ENCODE measurements at regions not wholly inside any gene's neighbourhood (a gene's known extent, or its start where the extent isn't known, plus 50 kb on each side); places are given as distances from the start of the nearest gene placed in this dataset.
A peak's percentile ranks its signal among the peaks of the same experiment; 100 is the strongest.

GRCh38 chr1:112040891-112041740 is 51.6 kb upstream of the KCND3 start:
- no peaks in the 10 kb centered on the region for H3K4me1 ChIP-seq (ENCODE audit: control insufficient read depth in 3 of 3, insufficient read depth in 3 of 3, low read length in 3 of 3)
- H3K4me3 ChIP-seq (ENCODE audit: low read length in 3 of 3): no peak overlapping the region
- no peak overlapping the region for H3K9ac ChIP-seq (ENCODE audit: low read depth in 1 of 3, low read length in 3 of 3)
- peaks cover 0 to 3% (median 0%) of the 10 kb centered on the region in 3 donors for H3K27me3 ChIP-seq (ENCODE audit: control insufficient read depth in 3 of 3, insufficient read depth in 3 of 3, low read length in 3 of 3)
- no peaks in the 10 kb centered on the region for H3K36me3 ChIP-seq (ENCODE audit: control insufficient read depth in 3 of 3, insufficient read depth in 3 of 3, low read length in 3 of 3)
- no peak overlapping the region for H3K27ac ChIP-seq (ENCODE audit: low read depth, low read length)
- no peaks in the 10 kb centered on the region for H3K9me3 ChIP-seq (ENCODE audit: control insufficient read depth in 3 of 3, low read length in 3 of 3)

GRCh38 chr1:112043901-112044300 is 54.4 kb upstream of the KCND3 start:
- Histone ChIP-seq H3K36me3 (ENCODE audit: control insufficient read depth in 3 of 3, insufficient read depth in 3 of 3, low read length in 3 of 3) (no peaks in the 10 kb centered on the region), H3K9ac (ENCODE audit: low read depth in 1 of 3, low read length in 3 of 3) (no peak overlapping the region), H3K9me3 (ENCODE audit: control insufficient read depth in 3 of 3, low read length in 3 of 3) (no peaks in the 10 kb centered on the region), H3K4me1 (ENCODE audit: control insufficient read depth in 3 of 3, insufficient read depth in 3 of 3, low read length in 3 of 3) (no peaks in the 10 kb centered on the region), H3K27ac (ENCODE audit: low read depth, low read length) (no peak overlapping the region), H3K27me3 (ENCODE audit: control insufficient read depth in 3 of 3, insufficient read depth in 3 of 3, low read length in 3 of 3) (peaks cover 0 to 3% (median 0%) of the 10 kb centered on the region in 3 donors), H3K4me3 (ENCODE audit: low read length in 3 of 3) (no peak overlapping the region)

- H3K27ac ChIP-seq (ENCODE audit: low read depth, low read length): no peak overlapping the region
- no peaks in the 10 kb centered on the region for H3K4me1 ChIP-seq (ENCODE audit: control insufficient read depth in 3 of 3, insufficient read depth in 3 of 3, low read length in 3 of 3)
- H3K9ac ChIP-seq (ENCODE audit: low read depth in 1 of 3, low read length in 3 of 3): no peak overlapping the region
- no peaks in the 10 kb centered on the region for H3K36me3 ChIP-seq (ENCODE audit: control insufficient read depth in 3 of 3, insufficient read depth in 3 of 3, low read length in 3 of 3)
- H3K4me3 ChIP-seq (ENCODE audit: low read length in 3 of 3): no peak overlapping the region
- no peaks in the 10 kb centered on the region for H3K9me3 ChIP-seq (ENCODE audit: control insufficient read depth in 3 of 3, low read length in 3 of 3)
- peaks cover 0 to 3% (median 0%) of the 10 kb centered on the region in 3 donors for H3K27me3 ChIP-seq (ENCODE audit: control insufficient read depth in 3 of 3, insufficient read depth in 3 of 3, low read length in 3 of 3)
Measured at GRCh38 chr1:112044745-112045144, 55.3 kb upstream of the KCND3 start.

GRCh38 chr1:112046630-112047029 is 57.2 kb upstream of the KCND3 start:
- no peak overlapping the region for H3K27ac ChIP-seq (ENCODE audit: low read depth, low read length)
- H3K9me3 ChIP-seq (ENCODE audit: control insufficient read depth in 3 of 3, low read length in 3 of 3): no peaks in the 10 kb centered on the region
- H3K9ac ChIP-seq (ENCODE audit: low read depth in 1 of 3, low read length in 3 of 3): no peak overlapping the region

GRCh38 chr1:112048421-112048820 is 59.0 kb upstream of the KCND3 start:
- H3K27ac ChIP-seq (ENCODE audit: low read depth, low read length): no peak overlapping the region
- no peaks in the 10 kb centered on the region for H3K36me3 ChIP-seq (ENCODE audit: control insufficient read depth in 3 of 3, insufficient read depth in 3 of 3, low read length in 3 of 3)
- H3K27me3 ChIP-seq (ENCODE audit: control insufficient read depth in 3 of 3, insufficient read depth in 3 of 3, low read length in 3 of 3): peaks cover 0 to 3% (median 0%) of the 10 kb centered on the region in 3 donors

More at GRCh38 chr1:112046630-112047029, 57.2 kb upstream of the KCND3 start:
- Histone ChIP-seq H3K36me3 (ENCODE audit: control insufficient read depth in 3 of 3, insufficient read depth in 3 of 3, low read length in 3 of 3) (no peaks in the 10 kb centered on the region), H3K27me3 (ENCODE audit: control insufficient read depth in 3 of 3, insufficient read depth in 3 of 3, low read length in 3 of 3) (peaks cover 0 to 3% (median 0%) of the 10 kb centered on the region in 3 donors), H3K4me1 (ENCODE audit: control insufficient read depth in 3 of 3, insufficient read depth in 3 of 3, low read length in 3 of 3) (no peaks in the 10 kb centered on the region), H3K4me3 (ENCODE audit: low read length in 3 of 3) (no peak overlapping the region)

GRCh38 chr1:112054510-112054909 is 65.0 kb upstream of the KCND3 start:
- Histone ChIP-seq H3K27me3 (ENCODE audit: control insufficient read depth in 3 of 3, insufficient read depth in 3 of 3, low read length in 3 of 3) (no peaks in the 10 kb centered on the region), H3K9me3 (ENCODE audit: control insufficient read depth in 3 of 3, low read length in 3 of 3) (no peaks in the 10 kb centered on the region), H3K4me3 (ENCODE audit: low read length in 3 of 3) (no peak overlapping the region), H3K9ac (ENCODE audit: low read depth in 1 of 3, low read length in 3 of 3) (no peak overlapping the region), H3K4me1 (ENCODE audit: control insufficient read depth in 3 of 3, insufficient read depth in 3 of 3, low read length in 3 of 3) (peaks cover 0 to 12% (median 4%) of the 10 kb centered on the region in 3 donors), H3K27ac (ENCODE audit: low read depth, low read length) (no peak overlapping the region), H3K36me3 (ENCODE audit: control insufficient read depth in 3 of 3, insufficient read depth in 3 of 3, low read length in 3 of 3) (no peaks in the 10 kb centered on the region)

More at GRCh38 chr1:112048421-112048820, 59.0 kb upstream of the KCND3 start:
- Histone ChIP-seq H3K4me3 (ENCODE audit: low read length in 3 of 3) (no peak overlapping the region), H3K9ac (ENCODE audit: low read depth in 1 of 3, low read length in 3 of 3) (no peak overlapping the region), H3K4me1 (ENCODE audit: control insufficient read depth in 3 of 3, insufficient read depth in 3 of 3, low read length in 3 of 3) (no peaks in the 10 kb centered on the region), H3K9me3 (ENCODE audit: control insufficient read depth in 3 of 3, low read length in 3 of 3) (no peaks in the 10 kb centered on the region)

- peaks cover 0 to 12% (median 4%) of the 10 kb centered on the region in 3 donors for H3K4me1 ChIP-seq (ENCODE audit: control insufficient read depth in 3 of 3, insufficient read depth in 3 of 3, low read length in 3 of 3)
- peak overlapping the region in 1 of 3 donors; percentile 45 for H3K9ac ChIP-seq (ENCODE audit: low read depth in 1 of 3, low read length in 3 of 3)
- no peak overlapping the region for H3K4me3 ChIP-seq (ENCODE audit: low read length in 3 of 3)
- H3K27ac ChIP-seq (ENCODE audit: low read depth, low read length): no peak overlapping the region
- no peaks in the 10 kb centered on the region for H3K9me3 ChIP-seq (ENCODE audit: control insufficient read depth in 3 of 3, low read length in 3 of 3)
- no peaks in the 10 kb centered on the region for H3K27me3 ChIP-seq (ENCODE audit: control insufficient read depth in 3 of 3, insufficient read depth in 3 of 3, low read length in 3 of 3)
- H3K36me3 ChIP-seq (ENCODE audit: control insufficient read depth in 3 of 3, insufficient read depth in 3 of 3, low read length in 3 of 3): no peaks in the 10 kb centered on the region
Measured at GRCh38 chr1:112056354-112056753, 66.9 kb upstream of the KCND3 start.

GRCh38 chr1:112057736-112058135 is 68.3 kb upstream of the KCND3 start:
- Histone ChIP-seq H3K27ac (ENCODE audit: low read depth, low read length) (no peak overlapping the region), H3K9ac (ENCODE audit: low read depth in 1 of 3, low read length in 3 of 3) (no peak overlapping the region), H3K4me3 (ENCODE audit: low read length in 3 of 3) (no peak overlapping the region), H3K9me3 (ENCODE audit: control insufficient read depth in 3 of 3, low read length in 3 of 3) (no peaks in the 10 kb centered on the region), H3K36me3 (ENCODE audit: control insufficient read depth in 3 of 3, insufficient read depth in 3 of 3, low read length in 3 of 3) (no peaks in the 10 kb centered on the region), H3K4me1 (ENCODE audit: control insufficient read depth in 3 of 3, insufficient read depth in 3 of 3, low read length in 3 of 3) (peaks cover 0 to 12% (median 4%) of the 10 kb centered on the region in 3 donors), H3K27me3 (ENCODE audit: control insufficient read depth in 3 of 3, insufficient read depth in 3 of 3, low read length in 3 of 3) (no peaks in the 10 kb centered on the region)

- H3K27ac ChIP-seq (ENCODE audit: low read depth, low read length): no peak overlapping the region
- no peaks in the 10 kb centered on the region for H3K27me3 ChIP-seq (ENCODE audit: control insufficient read depth in 3 of 3, insufficient read depth in 3 of 3, low read length in 3 of 3)
- H3K9ac ChIP-seq (ENCODE audit: low read depth in 1 of 3, low read length in 3 of 3): no peak overlapping the region
- H3K4me1 ChIP-seq (ENCODE audit: control insufficient read depth in 3 of 3, insufficient read depth in 3 of 3, low read length in 3 of 3): peaks cover 0 to 12% (median 4%) of the 10 kb centered on the region in 3 donors
- H3K4me3 ChIP-seq (ENCODE audit: low read length in 3 of 3): no peak overlapping the region
- H3K9me3 ChIP-seq (ENCODE audit: control insufficient read depth in 3 of 3, low read length in 3 of 3): no peaks in the 10 kb centered on the region
- no peaks in the 10 kb centered on the region for H3K36me3 ChIP-seq (ENCODE audit: control insufficient read depth in 3 of 3, insufficient read depth in 3 of 3, low read length in 3 of 3)
Measured at GRCh38 chr1:112058815-112059450, 69.5 kb upstream of the KCND3 start.

- peaks cover 0 to 9% (median 2%) of the 10 kb centered on the region in 3 donors for H3K4me1 ChIP-seq (ENCODE audit: control insufficient read depth in 3 of 3, insufficient read depth in 3 of 3, low read length in 3 of 3)
- no peak overlapping the region for H3K27ac ChIP-seq (ENCODE audit: low read depth, low read length)
- no peaks in the 10 kb centered on the region for H3K27me3 ChIP-seq (ENCODE audit: control insufficient read depth in 3 of 3, insufficient read depth in 3 of 3, low read length in 3 of 3)
- no peak overlapping the region for H3K4me3 ChIP-seq (ENCODE audit: low read length in 3 of 3)
- no peaks in the 10 kb centered on the region for H3K36me3 ChIP-seq (ENCODE audit: control insufficient read depth in 3 of 3, insufficient read depth in 3 of 3, low read length in 3 of 3)
- no peaks in the 10 kb centered on the region for H3K9me3 ChIP-seq (ENCODE audit: control insufficient read depth in 3 of 3, low read length in 3 of 3)
- no peak overlapping the region for H3K9ac ChIP-seq (ENCODE audit: low read depth in 1 of 3, low read length in 3 of 3)
Measured at GRCh38 chr1:112059679-112060078, 70.2 kb upstream of the KCND3 start.

All from skeletal muscle tissue (tissue), 3 donors.